CD14-positive monocyte (primary cell): ENCODE measurements at regions not wholly inside any gene's neighbourhood (a gene's known extent, or its start where the extent isn't known, plus 50 kb on each side); places are given as distances from the start of the nearest gene placed in this dataset.

Experiments used
- DNase-seq, 3 donors: peaks; one replicate each; pipeline ENCODE4 v3.0.0-alpha.2; 2011 to 2022
- H2AFZ ChIP-seq: 2 replicates; pipeline ENCODE4 v1.6.0; 2012; ENCODE audit warnings: mild to moderate bottlenecking, low read depth, low read length, inconsistent platforms; ENCODE audit not compliant: insufficient read depth, poor library complexity, severe bottlenecking
- H3K27ac ChIP-seq, 2 donors: 1 replicate in 1 of 2; 2 replicates in 1 of 2; pipeline ENCODE4 v1.5.1; 2012 to 2013; ENCODE audit warnings: low read length in 2 of 2, control low read depth in 1 of 2, inconsistent platforms in 1 of 2, low read depth in 1 of 2, mild to moderate bottlenecking in 1 of 2
- H3K27me3 ChIP-seq, 2 donors: one replicate each; pipeline versions ENCODE4 v1.6.0 to v1.6.1; 2011 to 2013; ENCODE audit warnings: low read length in 2 of 2; ENCODE audit not compliant: control insufficient read depth in 2 of 2, insufficient read depth in 2 of 2
- H3K36me3 ChIP-seq, 2 donors: replicated peaks in 1 of 2; 1 replicate in 1 of 2; 2 replicates in 1 of 2; pipeline versions ENCODE4 v1.5.1 to v1.6.1; 2012 to 2013; ENCODE audit warnings: low read length in 2 of 2, control low read depth in 1 of 2, inconsistent platforms in 1 of 2, mild to moderate bottlenecking in 1 of 2; ENCODE audit not compliant: insufficient read depth in 2 of 2, control insufficient read depth in 1 of 2
- H3K4me1 ChIP-seq, 2 donors: 1 replicate in 1 of 2; 2 replicates in 1 of 2; pipeline versions ENCODE4 v1.5.1 to v1.6.1; 2012 to 2013; ENCODE audit warnings: low read length in 2 of 2, control low read depth in 1 of 2, inconsistent platforms in 1 of 2, mild to moderate bottlenecking in 1 of 2, moderate library complexity in 1 of 2; ENCODE audit not compliant: insufficient read depth in 2 of 2, control insufficient read depth in 1 of 2
- H3K4me2 ChIP-seq: replicated peaks from 2 replicates; pipeline ENCODE3; 2012; ENCODE audit warnings: low read length, moderate library complexity, mild to moderate bottlenecking; ENCODE audit not compliant: poor library complexity, severe bottlenecking; ENCODE audit errors: extremely low read depth
- H3K4me3 ChIP-seq, 3 experiments: fragments of 200-600 bp in 1 of 3; sonication (generic) in 1 of 3; replicated peaks in 1 of 3; 1 replicate in 2 of 3; 2 replicates in 1 of 3; pipeline ENCODE4 v1.5.1; 2011 to 2013; ENCODE audit warnings: low read length in 3 of 3, mild to moderate bottlenecking in 3 of 3, control low read depth in 2 of 3, low read depth in 2 of 3, inconsistent platforms in 1 of 3, moderate library complexity in 1 of 3
- H3K79me2 ChIP-seq: 2 replicates; pipeline ENCODE4 v1.6.0; 2012; ENCODE audit warnings: mild to moderate bottlenecking, control low read depth, inconsistent platforms, low read length, moderate library complexity; ENCODE audit not compliant: insufficient read depth
- H3K9ac ChIP-seq: 2 replicates; pipeline ENCODE4 v1.6.0; 2017; ENCODE audit warnings: low read length, mild to moderate bottlenecking; ENCODE audit not compliant: insufficient read depth, poor library complexity, severe bottlenecking
- H3K9me3 ChIP-seq, 2 donors: replicated peaks in 1 of 2; 1 replicate in 1 of 2; 2 replicates in 1 of 2; pipeline versions ENCODE4 v1.5.1 to v1.6.1; 2012 to 2013; ENCODE audit warnings: low read length in 2 of 2, control low read depth in 1 of 2; ENCODE audit not compliant: control insufficient read depth in 1 of 2, insufficient read depth in 1 of 2
- H4K20me1 ChIP-seq: 2 replicates; pipeline ENCODE4 v1.6.0; 2012; ENCODE audit warnings: mild to moderate bottlenecking, low read length, control low read depth, moderate library complexity; ENCODE audit not compliant: insufficient read depth
- H3K27ac Mint-ChIP-seq, 7 donors: one replicate each; pipeline ENCODE4 v1.8.0; 2020; ENCODE audit warnings: mild to moderate bottlenecking in 7 of 7, mixed read lengths in 7 of 7, moderate library complexity in 6 of 7, inconsistent platforms in 2 of 7
- H3K27me3 Mint-ChIP-seq, 3 donors: one replicate each; pipeline ENCODE4 v1.8.0; 2021 to 2022; ENCODE audit warnings: low read depth in 3 of 3, mild to moderate bottlenecking in 3 of 3, mixed read lengths in 3 of 3, moderate library complexity in 3 of 3, inconsistent platforms in 1 of 3
- H3K36me3 Mint-ChIP-seq, 2 donors: one replicate each; pipeline ENCODE4 v1.8.0; 2020; ENCODE audit warnings: mixed read lengths in 2 of 2, inconsistent platforms in 1 of 2, mild to moderate bottlenecking in 1 of 2
- H3K4me1 Mint-ChIP-seq: one replicate; pipeline ENCODE4 v1.8.0; 2020; ENCODE audit warnings: mild to moderate bottlenecking, mixed read lengths
- H3K4me3 Mint-ChIP-seq, 2 donors: one replicate each; pipeline ENCODE4 v1.8.0; 2020; ENCODE audit warnings: mild to moderate bottlenecking in 2 of 2, mixed read lengths in 2 of 2, moderate library complexity in 1 of 2
- H3K9me3 Mint-ChIP-seq, 7 donors: one replicate each; pipeline ENCODE4 v1.8.0; 2020 to 2022; ENCODE audit warnings: mixed read lengths in 7 of 7, mild to moderate bottlenecking in 6 of 7, moderate library complexity in 6 of 7, inconsistent platforms in 2 of 7
- CTCF ChIP-seq: fragments of 200-600 bp; IDR thresholded peaks from one replicate; pipeline ENCODE4 v1.8.0; 2022; ENCODE audit warnings: antibody characterized with exemption, mild to moderate bottlenecking
- whole genome bisulfite sequencing: methylation state at CpG from one replicate; pipeline ENCODE4 v1.1.5; 2013; ENCODE audit warnings: missing lambda C conversion rate; ENCODE audit not compliant: insufficient coverage; 5-methylcytosine and 5-hydroxymethylcytosine counted together
- intact Hi-C, 2 donors: fragments of 100-400 bp; cut with micrococcal nuclease; formaldehyde crosslinking; loops; one replicate each; pipeline versions ENCODE4 v1.15.0 to v1.15.1; 2023

DNA sequence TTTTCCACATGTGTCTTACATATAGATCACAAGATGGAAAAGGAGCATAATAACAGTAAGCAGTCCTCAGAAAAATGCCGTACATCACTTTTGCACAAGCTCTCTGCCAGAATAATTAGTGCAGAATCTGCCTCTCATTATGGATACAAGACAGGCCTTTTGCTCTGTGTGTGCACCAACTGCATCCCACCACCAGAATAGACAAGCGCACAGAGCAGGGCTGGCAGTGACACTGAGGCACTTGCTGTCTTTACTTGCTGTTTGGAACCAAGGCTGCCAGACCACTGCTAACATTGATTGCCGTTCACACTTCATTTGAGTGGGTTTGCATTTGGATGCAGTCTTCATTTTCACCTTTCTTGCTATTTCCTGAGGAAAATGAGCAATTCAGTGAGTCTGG is 741.3 kb downstream of the TLE1 start:
- Histone ChIP-seq H4K20me1 (no peaks in the 10 kb centered on the region), H2AFZ (no peak overlapping the region), H3K79me2 (no peaks in the 10 kb centered on the region), H3K4me1 (no peaks in the 10 kb centered on the region), H3K36me3 (no peaks in the 10 kb centered on the region), H3K4me3 (no peak overlapping the region), H3K4me2 (no peak overlapping the region), H3K9me3 (peaks cover 0 to 5% of the 10 kb centered on the region in 2 donors), H3K27me3 (no peaks in the 10 kb centered on the region), H3K27ac (no peak overlapping the region), H3K9ac (no peak overlapping the region)
- Mint-ChIP-seq H3K4me1 (no peaks in the 10 kb centered on the region), H3K4me3 (no peak overlapping the region), H3K27ac (no peak overlapping the region), H3K36me3 (no peaks in the 10 kb centered on the region), H3K9me3 (peaks cover 0 to 4% (median 2%) of the 10 kb centered on the region in 7 donors), H3K27me3 (no peaks in the 10 kb centered on the region)
- intact Hi-C loops, result no loop called here
- DNase-seq, result no peak
- 100% methylated on average over 1 of the region's 3 CpGs for WGBS
- TF ChIP-seq CTCF, result no peak

- H3K27me3 Mint-ChIP-seq, result peaks cover 0 to 1% (median 0%) of the 10 kb centered on the region in 3 donors
- no peak overlapping the region for H3K27ac Mint-ChIP-seq
- no peak overlapping the region for H2AFZ ChIP-seq
- no peaks in the 10 kb centered on the region for H3K27me3 ChIP-seq
- WGBS, result no CpG with 5 or more reads among the region's 1 CpG
- H3K36me3 ChIP-seq, result no peaks in the 10 kb centered on the region
- no peak overlapping the region for H3K4me2 ChIP-seq
- H3K4me3 ChIP-seq, result no peak overlapping the region
- no peak for DNase-seq
- H3K4me1 Mint-ChIP-seq, result no peaks in the 10 kb centered on the region
- no peaks in the 10 kb centered on the region for H3K4me1 ChIP-seq
- H3K27ac ChIP-seq, result no peak overlapping the region
- no peaks in the 10 kb centered on the region for H3K79me2 ChIP-seq
- no peaks in the 10 kb centered on the region for H4K20me1 ChIP-seq
- intact Hi-C loops, result no loop called here
- H3K4me3 Mint-ChIP-seq, result no peak overlapping the region
- TF ChIP-seq CTCF, result no peak
- H3K9me3 ChIP-seq, result peaks cover 0 to 5% of the 10 kb centered on the region in 2 donors
- no peaks in the 10 kb centered on the region for H3K36me3 Mint-ChIP-seq
- H3K9ac ChIP-seq, result no peak overlapping the region
- H3K9me3 Mint-ChIP-seq, result peaks cover 0 to 5% (median 0%) of the 10 kb centered on the region in 7 donors
Observed at GRCh38 chr9:80946496-80947170, 742.7 kb downstream of the TLE1 start.
